GM18909 (cell line): ENCODE measurements at regions not wholly inside any gene's neighbourhood (a gene's known extent, or its start where the extent isn't known, plus 50 kb on each side); places are given as distances from the start of the nearest gene placed in this dataset.

Source experiments
- ATAC-seq: cut with Tn5 transposase; IDR thresholded peaks from one replicate; pipeline ENCODE4 v1.9.1; 2021; ENCODE audit warnings: mild to moderate bottlenecking; ENCODE audit not compliant: unreplicated experiment, poor library complexity

GRCh38 chr6:132934496-132934895, 120.1 kb downstream of the RPS12 start:
- no peak for ATAC-seq

GRCh38 chr6:132936646-132937045, 122.3 kb downstream of the RPS12 start:
- ATAC-seq = no peak

DNA sequence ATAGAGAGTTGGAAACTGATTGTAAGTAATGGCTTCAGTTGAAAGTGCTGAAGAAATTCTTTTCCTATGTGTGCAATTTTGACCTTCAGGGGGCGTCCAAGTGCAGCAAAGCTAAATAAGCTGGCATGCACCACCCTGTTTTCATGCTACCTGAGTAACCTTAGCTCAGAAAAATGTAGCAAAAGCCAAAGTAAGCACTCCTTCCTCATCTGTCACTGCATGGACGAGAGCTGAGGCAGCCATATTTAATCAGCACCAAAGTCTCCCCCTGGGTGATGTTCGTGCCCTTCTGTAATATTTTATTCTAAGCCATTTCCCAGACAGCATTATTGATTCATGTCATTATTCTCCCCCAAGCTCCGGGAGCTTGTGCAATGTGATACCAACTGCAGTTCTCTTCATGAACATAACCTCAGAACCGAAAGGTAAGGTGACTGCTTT, 123.1 kb downstream of the RPS12 start:
- ATAC-seq = no peak

- ATAC-seq = no peak
Observed at GRCh38 chr6:132948889-132949288, 134.5 kb downstream of the RPS12 start.

DNA sequence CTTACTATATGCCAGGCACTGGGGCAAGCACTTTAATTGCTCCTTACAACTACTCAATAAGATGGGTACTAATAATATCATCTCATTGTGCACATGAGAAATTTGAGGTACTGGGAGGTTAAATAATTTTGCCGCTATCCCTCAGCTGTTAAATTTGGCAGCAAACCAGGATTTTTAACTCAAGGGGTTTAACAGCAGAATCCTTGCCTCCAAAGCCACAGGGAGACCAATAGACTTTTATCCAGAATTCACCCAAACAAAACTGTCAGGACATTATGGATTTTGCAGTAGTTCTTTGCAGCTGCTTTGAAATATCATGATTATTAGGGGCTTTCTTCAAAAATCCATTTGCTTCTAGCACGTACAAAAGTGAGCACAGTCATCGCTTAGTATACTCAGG, 136.2 kb downstream of the RPS12 start:
- no peak for ATAC-seq

- no peak for ATAC-seq
Observed at GRCh38 chr6:132952031-132952867, 137.9 kb downstream of the RPS12 start.

DNA sequence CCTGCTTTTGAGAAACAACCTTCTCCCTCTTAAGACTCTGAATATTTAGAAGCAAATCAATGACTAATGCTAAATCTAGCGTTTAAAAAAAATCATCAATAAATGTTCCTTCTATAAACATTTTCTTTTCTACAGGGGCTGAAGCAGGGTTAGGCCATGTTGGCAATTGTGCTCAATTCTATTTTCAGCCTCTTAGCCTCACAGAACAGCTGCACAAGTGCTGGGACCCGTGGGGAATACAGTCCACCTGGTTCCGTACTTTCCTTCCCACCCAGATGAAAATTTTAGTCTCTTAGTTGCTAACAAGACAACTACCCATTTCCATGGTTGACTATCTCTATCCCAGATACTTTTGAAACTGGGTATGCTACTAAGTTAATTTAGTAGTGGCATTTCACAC, 138.6 kb downstream of the RPS12 start:
- ATAC-seq = no peak

- no peak for ATAC-seq
Observed at GRCh38 chr6:132954222-132954621, 139.9 kb downstream of the RPS12 start.

- no peak for ATAC-seq
Observed at GRCh38 chr6:132954936-132955335, 140.6 kb downstream of the RPS12 start.

GRCh38 chr6:132959639-132960326, 145.4 kb downstream of the RPS12 start:
- no peak for ATAC-seq

GRCh38 chr6:132960720-132961119, 146.4 kb downstream of the RPS12 start:
- no peak for ATAC-seq

- ATAC-seq = no peak
Observed at GRCh38 chr6:132961122-132961521, 146.8 kb downstream of the RPS12 start.

DNA sequence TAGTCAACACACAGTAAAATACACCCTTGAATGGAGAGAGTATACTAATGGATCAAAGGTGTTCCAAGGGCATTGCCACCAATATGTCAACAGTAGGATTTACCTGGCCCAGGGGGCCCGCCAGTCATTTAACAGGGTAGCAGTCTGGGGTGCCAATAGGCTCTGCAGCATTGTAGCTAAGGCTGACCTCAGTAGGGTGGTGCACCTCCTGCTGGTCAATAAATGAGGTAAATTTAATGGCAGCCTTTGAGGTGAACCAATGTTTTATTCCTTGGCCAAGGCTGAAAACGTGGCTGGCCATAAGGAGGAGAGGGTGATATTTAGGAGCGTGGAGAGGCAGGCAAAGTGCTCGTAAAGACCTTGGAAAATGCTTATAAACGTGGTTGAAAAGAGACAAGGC, 147.2 kb downstream of the RPS12 start:
- ATAC-seq = peak; percentile 44

- peak; percentile 83 for ATAC-seq
Observed at GRCh38 chr6:132962936-132963868, 148.8 kb downstream of the RPS12 start.

GRCh38 chr6:132964101-132964867, 149.9 kb downstream of the RPS12 start:
- no peak for ATAC-seq

- ATAC-seq = no peak
Observed at GRCh38 chr6:132964868-132965382, 150.6 kb downstream of the RPS12 start.

DNA sequence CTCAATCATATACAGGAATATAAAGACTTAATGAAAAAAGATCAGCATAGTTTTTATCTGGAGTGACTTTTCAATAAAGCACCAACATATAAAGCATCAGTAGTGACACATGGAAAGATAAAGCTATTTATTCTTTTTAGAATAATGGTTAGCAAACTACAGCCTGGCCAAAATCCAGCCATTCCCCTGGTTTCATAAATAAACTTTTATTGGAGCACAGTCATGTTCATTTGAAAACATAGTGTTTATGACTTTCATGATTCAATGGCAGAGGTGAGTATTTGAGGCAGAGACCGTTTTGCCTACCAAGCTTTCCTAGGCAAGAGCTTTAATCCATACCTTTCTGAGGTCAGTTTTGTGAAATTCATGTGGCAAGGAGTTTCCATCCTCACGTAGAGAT, 153.5 kb downstream of the RPS12 start:
- ATAC-seq = no peak

GRCh38 chr6:132968419-132968950, 154.1 kb downstream of the RPS12 start:
- no peak for ATAC-seq

DNA sequence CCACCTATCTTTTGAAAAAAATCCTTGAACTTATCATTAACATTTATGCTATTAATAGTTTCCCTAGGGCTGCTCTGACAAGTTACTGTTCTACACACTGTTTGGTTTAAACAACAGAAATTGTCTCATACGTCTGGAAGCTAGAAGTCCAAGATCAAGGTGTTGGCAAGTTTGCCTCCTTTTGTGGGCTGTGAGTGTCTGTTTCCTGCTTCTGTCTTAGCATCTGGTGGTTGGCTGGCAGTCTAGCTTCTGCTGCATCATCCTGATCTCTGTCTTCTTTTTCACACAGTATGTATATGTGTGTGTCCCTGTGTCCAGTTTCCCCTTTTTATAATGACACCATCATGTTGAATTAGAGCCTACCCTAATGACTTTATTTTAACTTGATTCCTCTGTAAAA, 154.8 kb downstream of the RPS12 start:
- no peak for ATAC-seq
